ENCODE measurements at regions not wholly inside any gene's neighbourhood (a gene's known extent, or its start where the extent isn't known, plus 50 kb on each side); places are given as distances from the start of the nearest gene placed in this dataset.
A peak's percentile ranks its signal among the peaks of the same experiment; 100 is the strongest.
"Not testable (repeated sequence)": the region's sequence is repeated elsewhere in the genome, so short reads cannot be mapped to it uniquely, and the experiment has no call there.

- no peak for DNase-seq (ENCODE audit: low read depth, low spot score)
- H3K27ac ChIP-seq = no peak overlapping the region
These were observed 60.2 kb downstream of the GLUL start for GRCh38 chr1:182331387-182331786.

GRCh38 chr1:182330303-182330702, 61.3 kb downstream of the GLUL start:
- no peak overlapping the region for H3K27ac ChIP-seq
- no peak for DNase-seq (ENCODE audit: low read depth, low spot score)

GRCh38 chr1:182329471-182329870, 62.1 kb downstream of the GLUL start:
- no peak overlapping the region for H3K27ac ChIP-seq
- DNase-seq (ENCODE audit: low read depth, low spot score) = no peak

GRCh38 chr1:182328591-182328990, 63.0 kb downstream of the GLUL start:
- no peak overlapping the region for H3K27ac ChIP-seq
- no peak for DNase-seq (ENCODE audit: low read depth, low spot score)

GRCh38 chr1:182325339-182325738, 66.3 kb downstream of the GLUL start:
- DNase-seq (ENCODE audit: low read depth, low spot score) = no peak
- H3K27ac ChIP-seq = no peak overlapping the region

GRCh38 chr1:182321532-182321931, 70.1 kb downstream of the GLUL start:
- not testable (repeated sequence) for H3K27ac ChIP-seq; DNase-seq (ENCODE audit: low read depth, low spot score)

- no peak overlapping the region for H3K27ac ChIP-seq
These were observed 73.9 kb downstream of the GLUL start for GRCh38 chr1:182317611-182318161.

GRCh38 chr1:182316454-182316853, 75.1 kb downstream of the GLUL start:
- not testable (repeated sequence) for DNase-seq (ENCODE audit: low read depth, low spot score); H3K27ac ChIP-seq

More at GRCh38 chr1:182317611-182318161, 73.9 kb downstream of the GLUL start:
- no peak for DNase-seq (ENCODE audit: low read depth, low spot score)

- no peak for DNase-seq (ENCODE audit: low read depth, low spot score)
- no peak overlapping the region for H3K27ac ChIP-seq
These were observed 76.4 kb downstream of the GLUL start for GRCh38 chr1:182315167-182315556.

- H3K27ac ChIP-seq = no peak overlapping the region
- DNase-seq (ENCODE audit: low read depth, low spot score) = no peak
These were observed 81.8 kb downstream of the GLUL start for GRCh38 chr1:182309631-182310351.

GRCh38 chr1:182308826-182309225, 82.8 kb downstream of the GLUL start:
- no peak for DNase-seq (ENCODE audit: low read depth, low spot score)
- H3K27ac ChIP-seq = no peak overlapping the region

- not testable (repeated sequence) for DNase-seq (ENCODE audit: low read depth, low spot score); H3K27ac ChIP-seq
These were observed 84.1 kb downstream of the GLUL start for GRCh38 chr1:182307486-182307885.

- no peak for DNase-seq (ENCODE audit: low read depth, low spot score)
- no peak overlapping the region for H3K27ac ChIP-seq
These were observed 85.7 kb downstream of the GLUL start for GRCh38 chr1:182305861-182306260.

GRCh38 chr1:182304627-182305026, 87.0 kb downstream of the GLUL start:
- H3K27ac ChIP-seq = no peak overlapping the region
- DNase-seq (ENCODE audit: low read depth, low spot score) = no peak

- DNase-seq (ENCODE audit: low read depth, low spot score) = no peak
- no peak overlapping the region for H3K27ac ChIP-seq
These were observed 87.4 kb downstream of the GLUL start for GRCh38 chr1:182304218-182304617.

- no peak overlapping the region for H3K27ac ChIP-seq
- no peak for DNase-seq (ENCODE audit: low read depth, low spot score)
These were observed 87.8 kb downstream of the GLUL start for GRCh38 chr1:182303778-182304177.

GRCh38 chr1:182301467-182302198, 90.0 kb downstream of the GLUL start:
- peak; percentile 48 for DNase-seq (ENCODE audit: low read depth, low spot score)
- H3K27ac ChIP-seq = no peak overlapping the region

- no peak overlapping the region for H3K27ac ChIP-seq
- DNase-seq (ENCODE audit: low read depth, low spot score) = no peak
These were observed 90.6 kb downstream of the GLUL start for GRCh38 chr1:182301026-182301436.

- no peak overlapping the region for H3K27ac ChIP-seq
- no peak for DNase-seq (ENCODE audit: low read depth, low spot score)
These were observed 91.6 kb downstream of the GLUL start for GRCh38 chr1:182299728-182300616.

GRCh38 chr1:182299054-182299727, 92.4 kb downstream of the GLUL start:
- not testable (repeated sequence) for DNase-seq (ENCODE audit: low read depth, low spot score); H3K27ac ChIP-seq

Measured in epithelial cell of prostate (primary cell).